Left hindlimb (tissue), 1 donor: ENCODE measurements at regions not wholly inside any gene's neighbourhood (a gene's known extent, or its start where the extent isn't known, plus 50 kb on each side); places are given as distances from the start of the nearest gene placed in this dataset.

ENCODE experiments used
- DNase-seq: peaks from one replicate; pipeline ENCODE4 v3.0.0-alpha.2; 2018

DNA sequence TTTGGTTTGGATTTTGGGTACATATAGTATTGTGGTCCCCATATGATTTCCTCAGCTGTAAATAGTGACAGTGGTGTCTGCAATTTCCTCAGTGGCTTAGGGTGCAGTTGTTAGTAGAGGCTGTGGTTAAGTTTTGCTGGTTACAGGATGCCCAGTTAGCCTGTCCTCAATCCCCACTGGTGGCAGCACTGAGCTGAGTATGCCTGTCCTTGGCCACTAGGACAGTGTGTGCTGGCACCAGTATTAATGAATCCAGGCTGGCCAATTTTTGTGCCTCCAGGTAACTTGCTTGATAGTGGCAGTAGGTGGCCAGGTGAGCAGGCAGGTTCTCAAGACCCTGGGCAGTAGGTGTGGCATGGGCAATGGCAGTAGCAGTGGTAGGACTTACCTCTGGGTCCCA is 973.1 kb downstream of the TMEM182 start:
- DNase-seq, result no peak

DNA sequence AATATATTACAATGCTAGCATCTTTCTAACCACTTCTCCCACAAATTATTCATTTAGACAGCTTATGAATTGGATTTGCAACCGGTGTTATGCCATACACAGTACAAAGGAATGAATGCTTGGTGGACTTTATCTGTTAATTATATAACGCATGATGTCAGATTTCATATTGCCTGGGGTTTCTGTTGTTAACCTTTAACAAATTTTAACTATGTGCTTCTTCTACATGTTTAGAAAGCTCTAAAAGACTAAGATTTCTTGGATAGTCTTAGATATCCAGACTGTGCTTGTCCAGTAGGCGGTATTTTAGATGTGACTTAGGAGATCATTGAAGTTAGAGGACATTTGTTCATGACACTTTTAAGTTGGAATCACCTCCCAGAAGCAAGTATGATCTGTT is 976.3 kb downstream of the TMEM182 start:
- no peak for DNase-seq

DNA sequence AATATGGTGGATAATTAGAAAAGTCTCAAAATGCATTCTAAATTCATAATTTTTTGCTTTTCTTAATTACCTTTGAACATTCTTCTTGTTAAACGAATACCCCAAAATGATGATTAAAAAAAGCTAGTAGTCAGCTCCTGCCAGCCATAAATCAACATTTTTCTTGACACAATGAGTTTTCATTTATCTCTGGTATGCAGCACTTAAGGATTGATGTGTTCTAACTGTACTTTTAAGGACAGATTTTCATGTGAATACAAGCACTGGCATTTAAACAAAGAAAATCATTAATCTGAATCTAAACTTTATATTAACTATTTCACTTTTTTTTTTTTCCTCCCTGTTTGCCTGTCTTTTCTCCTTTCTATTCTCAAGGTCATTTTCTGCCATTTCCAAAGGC is 976.8 kb downstream of the TMEM182 start:
- DNase-seq, result no peak

- DNase-seq, result no peak
These were observed 977.4 kb downstream of the TMEM182 start for GRCh38 chr2:103739186-103739585.

DNA sequence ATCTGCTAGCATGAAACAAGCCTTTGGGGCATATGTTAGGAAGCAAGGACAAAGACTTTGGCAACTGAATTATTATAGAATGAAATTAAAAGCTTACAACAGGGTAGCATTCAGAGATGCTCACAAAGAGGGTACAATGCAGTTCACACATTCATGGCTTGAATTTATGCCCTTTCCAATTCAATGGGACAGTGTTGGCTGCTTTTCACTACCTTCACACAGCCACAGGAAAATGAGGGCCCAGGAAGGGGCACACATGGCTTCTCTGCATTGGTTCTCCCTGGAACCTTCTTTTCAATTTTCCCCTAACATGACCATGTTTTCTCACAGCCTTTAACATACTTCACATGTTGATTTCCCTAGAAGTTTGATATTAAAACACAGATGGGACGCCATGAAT is 978.1 kb downstream of the TMEM182 start:
- DNase-seq, result no peak

- DNase-seq, result no peak
These were observed 978.8 kb downstream of the TMEM182 start for GRCh38 chr2:103740631-103741030.

GRCh38 chr2:103743195-103743594 is 981.4 kb downstream of the TMEM182 start:
- no peak for DNase-seq

DNA sequence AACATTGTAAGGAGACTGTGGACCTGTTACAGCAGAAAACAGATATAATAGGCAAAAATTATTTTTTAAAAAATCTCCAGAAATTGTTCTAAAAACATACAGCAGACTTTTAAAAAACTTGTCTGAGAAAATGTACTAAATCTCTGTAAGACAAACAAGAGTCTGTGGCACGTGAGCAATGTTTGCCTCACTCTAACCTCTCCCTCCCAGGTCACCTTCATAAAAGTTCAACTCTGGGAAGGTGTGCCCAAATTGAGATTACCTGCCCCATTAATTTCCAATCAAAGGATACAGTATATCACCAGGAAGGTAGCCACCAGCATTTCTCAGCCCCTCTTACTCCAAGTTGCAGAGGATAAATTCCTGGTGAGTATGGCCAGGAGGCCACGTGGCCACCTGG is 992.7 kb downstream of the TMEM182 start:
- no peak for DNase-seq

- no peak for DNase-seq
These were observed 1012.1 kb downstream of the TMEM182 start for GRCh38 chr2:103773884-103774283.

GRCh38 chr2:103780088-103780702 is 1018.4 kb downstream of the TMEM182 start:
- DNase-seq, result no peak

- no peak for DNase-seq
These were observed 1019.5 kb downstream of the TMEM182 start for GRCh38 chr2:103781313-103781712.

DNA sequence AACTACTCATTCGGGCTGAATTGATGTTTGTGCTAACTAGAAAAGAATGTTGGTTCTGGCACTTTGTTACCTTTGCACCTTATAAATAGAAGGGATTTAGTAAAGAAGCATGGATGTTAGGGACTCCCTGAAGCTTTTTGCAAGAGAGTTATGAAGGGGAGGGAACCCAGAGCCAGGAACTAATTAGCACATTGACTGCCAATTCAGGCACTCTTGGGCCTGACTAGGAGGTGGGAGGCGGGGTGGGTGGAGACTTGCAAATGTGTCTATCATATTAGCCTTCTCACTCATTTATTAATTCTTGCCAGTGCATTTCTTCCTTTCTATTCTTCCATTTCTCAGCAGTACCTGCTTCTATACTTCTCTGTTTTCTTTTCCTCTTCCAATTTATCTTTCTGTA is 1022.4 kb downstream of the TMEM182 start:
- DNase-seq, result no peak

GRCh38 chr2:103785432-103785831 is 1023.6 kb downstream of the TMEM182 start:
- DNase-seq, result no peak

- DNase-seq, result no peak
These were observed 1024.1 kb downstream of the TMEM182 start for GRCh38 chr2:103785956-103786355.

GRCh38 chr2:103788389-103788788 is 1026.6 kb downstream of the TMEM182 start:
- DNase-seq, result no peak

DNA sequence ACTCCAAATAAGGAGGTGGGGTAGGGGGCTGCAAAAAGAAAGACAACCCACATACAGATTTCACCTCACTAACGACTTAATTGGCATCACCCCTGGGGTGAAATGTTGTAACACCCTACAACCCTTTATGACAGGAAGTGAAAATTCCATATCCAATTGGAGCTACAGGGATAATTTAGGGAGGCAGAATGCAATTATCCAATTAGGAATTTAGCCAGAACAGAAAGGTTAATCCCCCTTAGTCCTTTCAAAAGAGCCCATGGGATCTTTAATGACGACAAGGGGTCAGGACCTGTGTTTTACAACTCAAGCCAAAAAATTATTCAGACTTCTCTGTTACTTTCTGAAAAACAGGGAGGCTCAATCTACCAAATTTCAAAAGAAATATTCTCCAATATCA is 1027.1 kb downstream of the TMEM182 start:
- DNase-seq, result no peak

DNA sequence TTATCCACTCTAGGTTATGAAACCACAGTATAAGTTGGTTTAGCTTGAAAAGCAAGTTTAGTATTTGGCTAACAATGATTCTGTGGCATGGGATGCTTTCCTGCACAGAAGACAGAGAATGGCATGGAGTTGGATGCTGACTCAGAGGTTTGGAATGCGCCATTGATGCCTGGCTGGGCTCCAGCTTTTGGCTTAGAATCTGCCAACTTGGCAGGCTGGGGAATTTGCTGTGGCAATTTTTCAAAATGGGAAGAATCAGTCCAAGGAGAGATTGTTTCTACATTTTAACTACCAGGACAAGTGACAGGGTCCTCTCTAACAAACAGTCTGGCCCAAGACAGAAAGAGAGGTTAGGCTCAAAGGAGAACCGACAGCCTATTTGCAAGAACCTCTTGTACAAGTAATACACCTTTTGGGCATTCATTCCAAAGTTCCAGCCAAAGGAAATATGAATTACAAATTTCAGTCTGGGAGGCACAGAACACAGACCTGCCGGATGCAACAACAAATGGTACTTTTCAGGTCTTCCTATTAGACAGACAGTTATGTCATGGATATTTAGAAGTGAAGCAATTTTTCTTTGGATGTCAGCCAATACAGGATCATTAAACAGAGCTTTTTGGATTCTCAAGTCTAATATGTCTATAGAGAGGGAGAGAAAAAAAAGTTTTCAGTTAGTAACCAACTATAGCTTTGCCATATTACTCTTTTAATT is 1027.7 kb downstream of the TMEM182 start:
- peak; percentile 57 for DNase-seq

DNA sequence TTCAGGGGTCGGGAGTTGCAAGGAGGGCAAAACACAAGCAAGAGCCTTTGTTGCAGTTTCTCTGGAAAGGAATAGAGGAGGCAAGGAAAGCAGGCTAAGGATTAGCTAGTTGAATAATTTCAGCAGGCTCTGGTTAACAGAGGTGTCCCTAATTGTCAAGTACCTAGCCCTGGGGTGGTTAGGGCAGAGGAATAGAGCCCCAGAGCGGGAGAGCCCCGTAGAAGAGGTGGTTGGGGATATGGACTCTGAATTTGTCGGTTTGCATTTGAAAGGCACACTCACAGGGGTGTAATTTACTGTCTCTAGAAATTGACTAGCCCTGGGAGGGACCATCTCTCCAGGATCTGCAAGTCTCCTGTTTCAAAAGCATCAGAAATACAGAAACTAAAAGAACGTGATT is 1030.2 kb downstream of the TMEM182 start:
- DNase-seq, result no peak

DNA sequence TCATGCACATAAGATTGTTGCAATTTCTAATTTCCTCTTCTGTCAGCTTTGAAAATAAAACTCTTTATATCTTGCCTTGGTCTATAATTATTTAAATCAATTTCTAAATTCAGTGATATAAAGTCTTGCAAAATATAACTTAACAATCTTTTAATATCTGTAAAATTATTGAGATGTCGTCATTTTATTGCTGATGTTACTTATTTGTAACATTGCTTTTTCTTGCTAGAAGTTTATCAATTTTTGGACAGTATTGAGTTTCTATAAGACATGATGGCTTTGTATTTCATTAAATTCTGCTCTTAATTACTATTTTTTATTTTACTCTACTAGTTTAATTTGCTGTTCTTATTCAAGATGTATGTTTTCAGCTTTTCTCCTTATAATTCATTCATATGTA is 1036.5 kb downstream of the TMEM182 start:
- no peak for DNase-seq

- DNase-seq, result no peak
These were observed 1042.2 kb downstream of the TMEM182 start for GRCh38 chr2:103804013-103804412.

GRCh38 chr2:103805746-103806145 is 1043.9 kb downstream of the TMEM182 start:
- DNase-seq, result no peak

DNA sequence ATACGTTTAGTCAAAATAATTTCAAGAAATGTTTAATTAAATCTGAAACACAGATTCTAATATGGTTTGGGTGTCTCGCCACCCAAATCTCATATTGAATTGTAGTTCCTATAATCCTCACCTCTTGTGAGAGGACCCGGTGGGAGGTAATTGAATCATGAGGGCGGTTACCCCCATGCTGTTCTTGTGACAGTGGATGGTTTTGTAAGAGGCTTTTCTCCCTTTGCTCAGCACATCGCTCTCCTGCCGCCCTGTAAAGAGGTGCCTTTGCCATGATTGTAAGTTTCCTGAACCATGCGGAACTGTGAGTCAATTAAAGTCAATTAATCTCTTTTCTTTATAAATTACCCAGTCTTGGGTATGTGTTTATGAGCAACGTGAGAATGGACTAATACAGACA is 1045.1 kb upstream of the POU3F3 start:
- no peak for DNase-seq

DNA sequence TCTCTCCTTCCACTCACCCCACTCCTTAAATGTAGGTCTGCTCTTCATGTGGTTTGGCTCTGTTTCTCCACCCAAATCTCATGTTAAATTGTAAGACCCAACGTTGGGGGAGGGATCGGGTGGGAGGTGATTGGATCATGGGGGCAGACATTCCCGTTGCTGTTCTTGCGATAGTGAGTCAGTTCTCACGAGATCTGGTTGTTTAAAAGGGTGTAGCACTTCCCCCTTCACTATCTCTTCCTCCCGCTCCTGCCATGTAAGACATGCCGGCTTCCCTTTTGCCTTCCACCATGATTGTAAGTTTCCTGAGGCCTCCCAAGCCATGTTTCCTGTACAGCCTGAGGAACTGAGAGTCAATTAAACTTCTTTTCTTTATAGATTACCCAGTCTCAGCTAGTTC is 1044.5 kb upstream of the POU3F3 start:
- DNase-seq, result no peak

- no peak for DNase-seq
These were observed 1043.9 kb upstream of the POU3F3 start for GRCh38 chr2:103809941-103810441.

GRCh38 chr2:103810875-103811274 is 1043.0 kb upstream of the POU3F3 start:
- DNase-seq, result no peak
